Adrenal gland (tissue), 9 donors: ENCODE measurements at regions not wholly inside any gene's neighbourhood (a gene's known extent, or its start where the extent isn't known, plus 50 kb on each side); places are given as distances from the start of the nearest gene placed in this dataset.

Source experiments
- DNase-seq, 7 donors: peaks; one replicate each; pipeline ENCODE4 v3.0.0-alpha.2; 2019 to 2020
- H3K27ac ChIP-seq, 5 donors: fragments of 200-600 bp; sonication (generic) in 4 of 5; 1 replicate in 3 of 5; 2 replicates in 2 of 5; pipeline versions ENCODE4 v1.5.1 to v1.8.0; 2016 to 2020; ENCODE audit warnings: mild to moderate bottlenecking in 1 of 5
- H3K27me3 ChIP-seq: fragments of 200-600 bp; 2 replicates; pipeline ENCODE4 v1.8.0; 2021
- H3K36me3 ChIP-seq, 2 donors: fragments of 200-600 bp; replicated peaks in 1 of 2; 1 replicate in 1 of 2; 2 replicates in 1 of 2; pipeline versions ENCODE4 v1.5.1 to v1.8.0; 2018 to 2022
- H3K4me1 ChIP-seq, 2 donors: fragments of 200-600 bp; replicated peaks in 1 of 2; 1 replicate in 1 of 2; 2 replicates in 1 of 2; pipeline versions ENCODE4 v1.5.1 to v1.8.0; 2018 to 2021
- H3K4me3 ChIP-seq, 4 donors: fragments of 200-600 bp; sonication (generic) in 3 of 4; one replicate each; pipeline ENCODE4 v1.5.1; 2016 to 2018
- H3K9me3 ChIP-seq, 3 donors: fragments of 200-600 bp; sonication (generic) in 1 of 3; replicated peaks in 1 of 3; 1 replicate in 2 of 3; 2 replicates in 1 of 3; pipeline versions ENCODE4 v1.5.1 to v1.8.0; 2016 to 2021
- CTCF ChIP-seq, 6 experiments: fragments of 450-650 bp in 4 of 6; fragments of 200-600 bp in 2 of 6; sonication (generic) in 1 of 6; IDR thresholded peaks; 1 replicate in 5 of 6; 2 replicates in 1 of 6; pipeline versions ENCODE4 v1.5.1 to v1.8.0; 2016 to 2021; ENCODE audit warnings: antibody characterized with exemption in 6 of 6, mild to moderate bottlenecking in 2 of 6, moderate library complexity in 1 of 6
- POLR2A ChIP-seq, 2 donors: fragments of 450-650 bp; IDR thresholded peaks; one replicate each; pipeline ENCODE4 v1.6.1; 2017; ENCODE audit warnings: antibody characterized with exemption in 2 of 2, mild to moderate bottlenecking in 2 of 2, moderate library complexity in 1 of 2
- WGBS, 4 donors: extraction: QIAGEN DNeasy Blood & Tissue Kit in 2 of 4; methylation state at CpG; one replicate each; pipeline versions ENCODE4 v1.1.5 to v1.1.7; 2013 to 2017; 5-methylcytosine and 5-hydroxymethylcytosine counted together
- intact Hi-C, 2 donors: fragments of 100-400 bp; cut with DNase I; formaldehyde crosslinking; loops; one replicate each; pipeline versions ENCODE4 v1.14.1 to v1.15.0; 2022 to 2023
- donor health status: healthy with polysubstance abuse.
- donor health status: Bipolar disorder and iron deficiency.
- donor health status: DM: yes; HTN: yes; CAD: no.
- donor health status: DM: no; HTN: no; CAD: no.
- donor health status: DM: no; HTN: no; CAD: no.

DNA sequence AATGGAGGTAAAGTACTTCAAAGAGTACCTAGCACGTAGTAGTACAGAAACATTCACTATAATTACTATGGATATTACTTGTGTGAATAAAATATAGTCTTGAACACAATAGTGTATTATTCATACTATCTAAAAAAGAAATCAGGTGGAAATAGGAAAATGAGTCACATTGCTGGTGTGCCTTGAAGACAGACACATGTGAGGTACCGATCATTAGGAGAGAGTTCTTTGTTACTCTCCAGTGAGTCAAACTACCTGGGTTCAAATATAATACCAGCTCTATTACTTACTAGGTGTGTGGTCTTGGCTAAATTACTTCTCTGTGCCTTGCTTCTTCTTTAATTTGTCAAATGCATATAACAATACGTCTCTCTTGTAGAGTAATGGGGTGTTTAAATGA lies 50.8 kb upstream of the BEND6 start:
- H3K4me1 ChIP-seq, result peaks cover 0 to 7% of the 10 kb centered on the region in 2 donors
- whole genome bisulfite sequencing, 4 donors, result 26 to 47% (median 38%) methylated on average over 3 of the region's 3 CpGs
- TF ChIP-seq POLR2A (IDR thresholded peaks at IDR 0.05), result no peak
- TF ChIP-seq CTCF (IDR thresholded peaks at IDR 0.05), result no peak

GRCh38 chr6:56902641-56903464 lies 52.1 kb upstream of the BEND6 start:
- no peaks in the 10 kb centered on the region for H3K27me3 ChIP-seq
- intact Hi-C loops, result loop anchor here in 1 of 2 donors (5.0 to 10.0 kb wide), 2 partner anchors 112 to 414 kb away; partner anchors contain the start of gene PRIM2
- DNase-seq, result no peak
- H3K9me3 ChIP-seq, result no peaks in the 10 kb centered on the region
- H3K36me3 ChIP-seq, result no peaks in the 10 kb centered on the region
- TF ChIP-seq POLR2A (IDR thresholded peaks at IDR 0.05) (no peak), CTCF (IDR thresholded peaks at IDR 0.05) (peak; percentile 37 to 76 (median 66))
- 39 to 41% (median 40%) methylated on average over 6 of the region's 6 CpGs for WGBS, 4 donors
- H3K4me3 ChIP-seq, result no peak overlapping the region
- H3K27ac ChIP-seq, result no peak overlapping the region
- H3K4me1 ChIP-seq, result peaks cover 0 to 7% of the 10 kb centered on the region in 2 donors

More for the DNA sequence above, 50.8 kb upstream of the BEND6 start:
- Histone ChIP-seq H3K27ac (no peak overlapping the region), H3K36me3 (no peaks in the 10 kb centered on the region), H3K4me3 (no peak overlapping the region), H3K9me3 (no peaks in the 10 kb centered on the region), H3K27me3 (no peaks in the 10 kb centered on the region)
- no peak for DNase-seq
- intact Hi-C loops, result loop anchor here in 1 of 2 donors (5.0 to 10.0 kb wide), 2 partner anchors 111 to 413 kb away; partner anchors contain the start of gene PRIM2

- Histone ChIP-seq H3K27ac (no peak overlapping the region), H3K27me3 (no peaks in the 10 kb centered on the region), H3K4me1 (peaks cover 0 to 7% of the 10 kb centered on the region in 2 donors), H3K4me3 (no peak overlapping the region), H3K36me3 (no peaks in the 10 kb centered on the region), H3K9me3 (no peaks in the 10 kb centered on the region)
- no peak for DNase-seq
- no peak for TF ChIP-seq POLR2A (IDR thresholded peaks at IDR 0.05)
- no peak for TF ChIP-seq CTCF (IDR thresholded peaks at IDR 0.05)
- intact Hi-C loops, result loop anchor here in 1 of 2 donors (5.0 to 10.0 kb wide), 2 partner anchors 114 to 417 kb away; partner anchors contain the start of gene PRIM2
- 82 to 91% (median 87%) methylated on average over 5 of the region's 5 CpGs for WGBS, 4 donors
Observed at GRCh38 chr6:56900784-56901183, 54.1 kb upstream of the BEND6 start.

DNA sequence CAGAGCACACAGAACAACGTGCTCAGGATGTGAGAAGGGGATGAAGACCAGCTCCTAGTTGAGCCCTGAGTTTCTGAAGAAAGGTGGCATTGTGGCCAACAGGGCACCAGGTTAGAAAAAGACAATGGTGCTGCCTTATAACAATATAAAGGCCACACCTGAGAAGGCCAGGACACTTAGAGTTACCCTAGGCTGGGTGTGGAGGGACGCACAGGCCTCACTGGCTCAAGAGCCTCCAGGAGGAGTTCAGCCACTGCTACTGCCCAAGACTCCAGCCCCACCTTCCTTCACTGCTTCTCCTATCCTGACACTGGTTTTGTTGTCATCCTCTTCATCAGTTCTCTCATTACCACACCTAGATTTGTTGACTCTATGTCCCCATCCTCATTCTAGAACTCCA lies 55.2 kb upstream of the BEND6 start:
- WGBS, 4 donors, result 85 to 93% (median 92%) methylated on average over 2 of the region's 2 CpGs
- no peak overlapping the region for H3K27ac ChIP-seq
- H3K9me3 ChIP-seq, result no peaks in the 10 kb centered on the region
- TF ChIP-seq POLR2A (IDR thresholded peaks at IDR 0.05), result no peak
- no peak overlapping the region for H3K4me3 ChIP-seq
- DNase-seq, result no peak
- intact Hi-C loops, result loop anchor here in 1 of 2 donors (5.0 to 10.0 kb wide), 2 partner anchors 115 to 418 kb away; partner anchors contain the start of gene PRIM2
- H3K27me3 ChIP-seq, result no peaks in the 10 kb centered on the region
- no peaks in the 10 kb centered on the region for H3K36me3 ChIP-seq
- H3K4me1 ChIP-seq, result peaks cover 0 to 5% of the 10 kb centered on the region in 2 donors
